ENCODE measurements at regions not wholly inside any gene's neighbourhood (a gene's known extent, or its start where the extent isn't known, plus 50 kb on each side); places are given as distances from the start of the nearest gene placed in this dataset.
A peak's percentile ranks its signal among the peaks of the same experiment; 100 is the strongest.

- DNase-seq (ENCODE audit: insufficient read length, low spot score) (peak; percentile 30), FAIRE-seq (peak; percentile 89)
- peak; percentile 83 for TF ChIP-seq CTCF (IDR thresholded peaks at IDR 0.05; ENCODE audit: insufficient read depth, missing control alignments)
Measured at GRCh38 chr2:41782306-41783158, 265.3 kb upstream of the PKDCC start.

GRCh38 chr2:41784496-41784895 lies 263.3 kb upstream of the PKDCC start:
- FAIRE-seq (no peak), DNase-seq (ENCODE audit: insufficient read length, low spot score) (no peak)
- TF ChIP-seq CTCF (IDR thresholded peaks at IDR 0.05; ENCODE audit: insufficient read depth, missing control alignments) = no peak

GRCh38 chr2:41785251-41786022 lies 262.4 kb upstream of the PKDCC start:
- no peak for FAIRE-seq
- no peak for TF ChIP-seq CTCF (IDR thresholded peaks at IDR 0.05; ENCODE audit: insufficient read depth, missing control alignments)

DNA sequence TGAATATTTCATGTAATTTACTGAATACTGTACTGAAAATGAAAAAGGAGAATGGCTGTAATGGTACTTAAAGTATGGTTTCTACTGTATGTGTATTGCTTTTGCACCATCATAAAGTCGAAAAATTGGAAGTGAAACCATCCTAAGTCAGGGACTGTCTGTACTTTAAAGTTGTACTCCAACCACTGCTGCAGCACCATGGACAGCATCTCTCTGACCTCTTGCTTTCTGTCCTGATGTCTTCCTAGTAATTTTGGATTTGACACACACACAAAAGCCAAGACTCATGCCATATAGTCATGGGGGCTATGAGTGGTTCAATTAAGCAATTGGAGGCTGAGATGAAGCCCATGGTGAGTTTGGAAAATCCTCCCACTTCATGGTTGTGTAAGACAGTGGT lies 256.3 kb upstream of the PKDCC start:
- no peak for DNase-seq (ENCODE audit: insufficient read length, low spot score)
- TF ChIP-seq CTCF (IDR thresholded peaks at IDR 0.05; ENCODE audit: insufficient read depth, missing control alignments) = no peak
- FAIRE-seq = no peak

More at GRCh38 chr2:41785251-41786022, 262.4 kb upstream of the PKDCC start:
- DNase-seq (ENCODE audit: insufficient read length, low spot score) = no peak

DNA sequence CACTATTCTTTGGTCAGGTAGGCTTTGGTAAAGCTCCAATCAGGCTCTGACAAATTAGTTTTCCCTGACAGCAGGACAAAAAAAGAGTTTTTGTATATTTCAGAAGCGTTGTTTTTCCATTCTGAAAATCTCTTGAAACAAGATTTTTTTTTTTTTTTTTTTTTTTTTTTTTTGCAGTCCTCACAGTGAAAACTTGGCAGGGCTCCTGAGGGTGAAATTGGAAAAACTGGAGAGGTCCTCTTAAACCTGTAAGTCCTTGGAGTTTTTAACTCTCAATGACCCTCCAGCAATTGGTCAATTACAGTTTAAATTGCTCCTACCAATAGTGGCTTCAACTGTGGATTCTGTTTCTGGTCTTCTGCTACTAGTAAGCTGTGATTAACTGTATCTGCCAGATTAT lies 244.5 kb upstream of the PKDCC start:
- DNase-seq (ENCODE audit: insufficient read length, low spot score) (no peak), FAIRE-seq (no peak)
- no peak for TF ChIP-seq CTCF (IDR thresholded peaks at IDR 0.05; ENCODE audit: insufficient read depth, missing control alignments)

DNA sequence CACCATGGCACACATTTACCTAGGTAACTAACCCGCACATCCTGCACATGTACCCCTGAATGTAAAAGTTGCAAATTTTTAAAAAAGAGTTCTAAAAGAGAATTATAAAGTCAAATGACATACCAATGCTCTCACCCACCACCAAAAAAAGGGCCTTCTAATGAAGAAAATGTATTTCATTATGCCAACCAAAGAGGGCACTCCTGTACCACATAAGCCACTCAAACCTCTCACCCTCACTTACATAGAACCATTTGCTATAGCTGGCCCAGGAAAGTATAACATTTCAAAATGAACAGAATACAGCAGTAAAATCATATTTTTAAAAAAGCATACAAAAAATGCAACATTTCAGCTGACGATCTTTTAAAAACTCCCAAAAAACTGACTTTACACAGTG lies 241.5 kb upstream of the PKDCC start:
- TF ChIP-seq CTCF (IDR thresholded peaks at IDR 0.05; ENCODE audit: insufficient read depth, missing control alignments) = peak; percentile 3
- DNase-seq (ENCODE audit: insufficient read length, low spot score) = no peak
- FAIRE-seq = no peak

GRCh38 chr2:41821167-41821566 lies 226.7 kb upstream of the PKDCC start:
- TF ChIP-seq CTCF (IDR thresholded peaks at IDR 0.05; ENCODE audit: insufficient read depth, missing control alignments) = no peak
- DNase-seq (ENCODE audit: insufficient read length, low spot score) (no peak), FAIRE-seq (no peak)

Data from D721Med (cell line).